Sigmoid colon (tissue), 4 donors: ENCODE measurements at regions not wholly inside any gene's neighbourhood (a gene's known extent, or its start where the extent isn't known, plus 50 kb on each side); places are given as distances from the start of the nearest gene placed in this dataset.

ENCODE experiments used
- CTCF ChIP-seq, 4 experiments: fragments of 450-650 bp in 3 of 4; fragments of 200-600 bp in 1 of 4; IDR thresholded peaks; one replicate each; pipeline ENCODE4 v1.5.1; 2016 to 2019; ENCODE audit warnings: antibody characterized with exemption in 4 of 4, mild to moderate bottlenecking in 3 of 4, moderate library complexity in 2 of 4
- EP300 ChIP-seq, 4 donors: sonication (generic); formaldehyde crosslinking; IDR thresholded peaks; one replicate each; pipeline ENCODE4 v1.6.1; 2017; ENCODE audit warnings: antibody characterized with exemption in 4 of 4
- POLR2A ChIP-seq, 2 donors: fragments of 450-650 bp; IDR thresholded peaks; one replicate each; pipeline ENCODE4 v1.6.1; 2016; ENCODE audit warnings: antibody characterized with exemption in 2 of 2, mild to moderate bottlenecking in 2 of 2, moderate library complexity in 2 of 2
- POLR2AphosphoS5 ChIP-seq, 4 donors: sonication (generic); formaldehyde crosslinking; IDR thresholded peaks; one replicate each; pipeline ENCODE4 v1.6.1; 2017; ENCODE audit warnings: antibody characterized with exemption in 4 of 4

DNA sequence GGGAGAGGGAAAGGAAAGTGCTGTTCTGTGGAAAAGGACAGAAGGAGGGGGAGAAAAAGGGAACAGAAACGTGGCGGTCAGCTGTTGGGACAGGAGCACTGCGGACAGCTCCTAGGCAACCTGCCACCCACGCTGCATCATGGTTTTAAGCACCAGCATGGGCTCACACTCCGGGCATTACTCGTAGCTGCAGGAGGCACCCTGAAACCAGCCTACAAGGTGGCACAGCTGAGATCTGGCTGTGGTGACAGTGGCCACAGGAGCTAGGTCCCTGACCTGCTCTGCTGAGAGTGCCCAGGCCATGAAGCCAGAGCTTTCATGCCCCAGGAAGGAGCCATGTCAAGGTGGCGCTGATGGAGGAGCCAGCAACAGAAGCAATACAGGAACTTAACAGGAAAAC is 161.4 kb upstream of the ST8SIA2 start:
- no peak for TF ChIP-seq CTCF (IDR thresholded peaks at IDR 0.05)
- TF ChIP-seq POLR2AphosphoS5 (IDR thresholded peaks at IDR 0.05): no peak
- no peak for TF ChIP-seq POLR2A (IDR thresholded peaks at IDR 0.05)
- TF ChIP-seq EP300 (IDR thresholded peaks at IDR 0.05): no peak
